Left colon (tissue), 2 donors: ENCODE measurements at regions not wholly inside any gene's neighbourhood (a gene's known extent, or its start where the extent isn't known, plus 50 kb on each side); places are given as distances from the start of the nearest gene placed in this dataset.
"Not testable (repeated sequence)": the region's sequence is repeated elsewhere in the genome, so short reads cannot be mapped to it uniquely, and the experiment has no call there.

Experiments used
- ATAC-seq: fragments of 200-7000 bp; cut with Tn5 transposase; one replicate; pipeline ENCODE4 v1.9.1; 2020; ENCODE audit warnings: mild to moderate bottlenecking, moderate library complexity
- DNase-seq, 2 donors: peaks; one replicate each; pipeline ENCODE4 v3.0.0-alpha.2; 2020
- intact Hi-C, 2 donors: fragments of 100-400 bp; cut with DNase I in 1 of 2; cut with micrococcal nuclease in 1 of 2; formaldehyde crosslinking; loops; one replicate each; pipeline versions ENCODE4 v1.11.2 to v1.14.0; 2022; cut with DNase I, micrococcal nuclease
- donor health status: DM: no; HTN: no; CAD: no.
- donor health status: DM: yes; HTN: yes; CAD: no.

- intact Hi-C loops, ATAC-seq, DNase-seq: not testable (repeated sequence)
Measured at GRCh38 chr21:6539688-6540087, 3981.7 kb upstream of the TPTE start.

- DNase-seq, intact Hi-C loops, ATAC-seq: not testable (repeated sequence)
Measured at GRCh38 chr21:6541036-6541435, 3980.3 kb upstream of the TPTE start.

GRCh38 chr21:6545288-6545687 is 3976.1 kb upstream of the TPTE start:
- ATAC-seq, intact Hi-C loops: not testable (repeated sequence)

DNA sequence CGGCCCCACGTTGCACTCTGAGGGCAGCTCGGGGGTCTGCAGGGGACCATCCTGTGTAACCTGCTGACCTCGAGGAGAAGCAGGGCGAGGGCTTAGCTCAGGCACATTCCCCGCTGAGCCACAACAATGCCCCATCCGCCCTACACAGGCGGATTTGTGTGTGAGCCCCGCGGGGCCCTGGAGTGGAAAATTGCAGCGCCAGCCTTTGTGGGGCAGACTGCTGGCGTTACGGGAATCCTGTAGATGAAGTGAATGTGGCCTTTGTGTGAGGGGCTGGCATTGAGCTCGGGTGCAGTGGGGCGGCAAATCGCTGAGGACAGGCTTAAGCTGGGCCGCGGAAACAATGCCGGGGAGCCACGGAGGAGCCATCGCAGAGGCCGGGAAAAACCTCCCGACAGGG is 3970.3 kb upstream of the TPTE start:
- DNase-seq, ATAC-seq, intact Hi-C loops: not testable (repeated sequence)

More at GRCh38 chr21:6545288-6545687, 3976.1 kb upstream of the TPTE start:
- not testable (repeated sequence) for DNase-seq

DNA sequence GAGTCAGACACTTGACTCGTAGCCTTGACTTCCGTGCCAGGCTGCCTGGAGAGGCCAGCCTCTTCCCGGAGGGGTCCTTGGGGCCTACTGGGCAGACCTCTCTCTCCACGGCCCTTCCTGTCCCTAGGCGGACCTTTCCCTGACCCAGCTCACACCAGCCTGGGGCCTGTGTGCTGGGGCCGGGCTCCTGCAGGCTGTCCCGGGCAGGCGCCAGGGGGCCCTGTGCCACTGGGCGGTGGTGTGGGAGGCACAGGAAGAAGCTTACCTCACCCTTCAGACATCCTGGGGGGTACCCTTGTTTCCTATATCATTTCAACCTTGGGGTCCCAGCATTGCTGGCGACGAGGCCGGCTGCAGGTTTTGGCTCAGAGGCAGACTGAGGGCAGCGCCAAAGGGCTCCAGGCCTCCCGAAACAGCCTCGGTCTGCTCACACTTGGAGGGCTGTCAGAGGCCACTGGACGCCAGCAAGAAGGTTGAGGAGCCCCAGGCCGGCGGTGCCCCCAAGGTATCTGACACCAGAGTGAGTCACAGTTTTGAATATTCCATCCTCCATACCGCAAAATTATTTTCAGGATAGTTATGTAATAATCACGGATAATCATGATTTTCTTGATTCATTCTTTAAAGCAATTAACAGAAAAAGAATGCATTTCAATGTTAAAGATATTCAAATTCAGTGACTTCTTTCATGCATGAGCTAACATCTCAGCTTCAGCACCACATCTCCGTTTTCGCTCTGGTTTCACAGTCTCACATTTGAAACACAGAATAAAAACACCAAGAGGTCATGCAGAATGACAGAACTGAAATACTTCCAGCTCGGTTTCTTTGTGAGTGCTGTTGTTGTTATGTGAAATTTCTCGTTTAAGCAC is 3967.6 kb upstream of the TPTE start:
- intact Hi-C loops, ATAC-seq, DNase-seq: not testable (repeated sequence)

DNA sequence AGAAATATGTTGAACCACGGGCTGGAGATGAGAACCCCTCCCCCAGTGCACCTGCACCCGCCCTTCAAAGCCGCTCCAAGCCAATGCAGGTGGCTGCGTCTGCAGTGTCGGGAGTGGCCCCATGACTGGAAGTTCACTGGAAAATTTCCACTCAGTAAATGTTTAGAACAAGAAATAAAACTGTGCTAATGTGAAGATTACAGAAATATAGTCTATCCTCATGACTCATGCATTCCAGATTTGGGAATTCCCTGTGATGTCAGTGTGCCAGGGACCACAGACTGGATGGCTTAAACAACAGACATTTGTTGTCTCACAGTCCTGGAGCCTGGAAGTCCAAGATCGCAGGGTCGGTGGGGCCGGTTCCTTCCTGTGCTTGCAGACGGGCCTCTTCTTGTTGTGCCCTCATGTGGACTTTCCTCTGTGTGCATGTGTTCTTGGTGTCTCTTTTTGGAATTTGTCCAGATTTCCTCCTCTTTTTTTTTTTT is 3967.0 kb upstream of the TPTE start:
- ATAC-seq, result peak; percentile 53
- intact Hi-C loops, DNase-seq: not testable (repeated sequence)

DNA sequence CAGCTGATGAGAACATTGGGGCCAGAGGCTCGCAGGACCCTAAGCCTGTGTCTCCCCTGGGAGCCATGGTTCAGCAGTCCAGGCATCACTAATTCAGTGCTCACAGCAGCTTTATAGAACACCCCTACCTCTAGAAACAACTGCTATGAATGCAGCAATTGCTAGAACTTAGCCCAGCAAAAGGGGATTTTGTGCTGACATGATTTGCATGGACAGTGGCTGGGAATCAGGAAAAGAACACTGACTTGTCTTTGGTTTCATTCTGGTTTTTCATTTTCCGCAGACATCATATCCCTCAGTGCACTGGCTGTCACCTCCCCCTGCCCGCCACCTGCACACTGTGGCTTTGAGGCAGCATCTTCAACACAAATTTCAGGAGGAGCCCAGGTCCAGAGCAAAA is 3964.9 kb upstream of the TPTE start:
- DNase-seq, intact Hi-C loops, ATAC-seq: not testable (repeated sequence)

GRCh38 chr21:6557415-6557814 is 3964.0 kb upstream of the TPTE start:
- ATAC-seq, intact Hi-C loops, DNase-seq: not testable (repeated sequence)

GRCh38 chr21:6561168-6561567 is 3960.2 kb upstream of the TPTE start:
- ATAC-seq, DNase-seq, intact Hi-C loops: not testable (repeated sequence)

GRCh38 chr21:6561578-6561977 is 3959.8 kb upstream of the TPTE start:
- DNase-seq, ATAC-seq, intact Hi-C loops: not testable (repeated sequence)

- DNase-seq, intact Hi-C loops: not testable (repeated sequence)
- ATAC-seq, result peak; percentile 56
Measured at GRCh38 chr21:6564543-6565166, 3956.7 kb upstream of the TPTE start.

GRCh38 chr21:6565190-6566094 is 3955.9 kb upstream of the TPTE start:
- peak; percentile 60 for ATAC-seq
- intact Hi-C loops, result not testable (repeated sequence)
- DNase-seq, result peak in 1 of 2 donors; percentile 13

GRCh38 chr21:6567542-6567941 is 3953.8 kb upstream of the TPTE start:
- ATAC-seq, intact Hi-C loops: not testable (repeated sequence)
- peak in 1 of 2 donors; percentile 9 for DNase-seq

DNA sequence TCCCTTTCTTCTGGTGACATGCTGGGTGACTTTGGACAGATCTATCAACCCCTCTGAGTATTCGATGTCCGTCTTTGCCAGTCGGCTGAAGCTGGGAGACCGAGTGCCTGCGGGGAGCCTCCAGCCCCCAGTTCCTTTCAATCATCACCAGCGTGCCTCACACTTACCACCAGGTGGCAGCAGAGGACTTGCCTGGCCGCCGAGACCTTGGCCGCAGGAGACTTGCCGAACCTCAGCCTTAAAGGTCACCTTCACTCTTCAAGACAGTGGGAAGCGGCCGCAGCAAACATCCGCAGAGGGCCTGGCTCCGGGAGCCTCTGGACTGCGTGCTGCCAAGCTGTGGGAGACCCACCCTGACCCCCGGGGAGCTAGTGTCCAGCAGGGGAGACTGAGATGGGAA is 3952.2 kb upstream of the TPTE start:
- intact Hi-C loops, DNase-seq: not testable (repeated sequence)
- ATAC-seq, result peak; percentile 73

DNA sequence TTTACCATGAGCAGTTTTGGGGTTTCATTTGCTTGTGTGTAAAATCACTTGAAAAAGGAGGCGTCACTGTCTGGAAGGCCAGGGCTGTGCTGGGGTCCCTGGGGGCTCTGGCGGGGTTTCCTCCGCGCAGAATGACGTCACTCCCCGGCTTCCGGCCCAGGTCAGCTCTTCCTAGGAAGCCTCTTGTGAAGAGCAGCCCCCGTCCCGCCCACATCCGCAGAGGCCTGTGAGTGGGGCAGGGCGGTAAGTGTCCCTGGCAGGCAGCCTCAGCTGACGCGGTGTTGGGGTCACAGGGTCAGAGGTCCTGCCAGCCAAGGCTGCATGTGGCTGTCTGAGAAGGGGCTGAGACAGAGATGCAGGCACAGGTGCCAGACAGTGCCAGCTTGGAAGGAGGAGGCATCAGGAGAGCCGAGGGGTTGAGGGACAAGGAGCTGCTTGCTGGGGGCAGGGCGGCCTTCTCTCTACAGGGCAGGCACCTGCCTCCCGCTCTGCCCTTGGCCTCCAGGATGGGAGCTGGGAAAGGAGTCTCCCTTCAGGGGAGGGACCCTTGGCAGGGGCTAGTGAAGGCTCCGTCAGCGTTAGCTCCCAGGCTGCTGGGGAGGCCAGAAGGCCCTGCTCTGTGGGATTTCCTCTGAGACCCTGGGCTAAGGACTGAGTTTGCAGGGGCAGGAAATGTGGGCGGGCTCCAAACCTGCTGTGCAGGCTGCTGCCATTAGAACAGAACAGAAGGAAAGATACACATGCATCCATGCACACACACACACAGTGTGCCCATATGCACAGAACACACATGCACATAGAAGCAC is 3951.6 kb upstream of the TPTE start:
- intact Hi-C loops, DNase-seq: not testable (repeated sequence)
- peak; percentile 41 for ATAC-seq

DNA sequence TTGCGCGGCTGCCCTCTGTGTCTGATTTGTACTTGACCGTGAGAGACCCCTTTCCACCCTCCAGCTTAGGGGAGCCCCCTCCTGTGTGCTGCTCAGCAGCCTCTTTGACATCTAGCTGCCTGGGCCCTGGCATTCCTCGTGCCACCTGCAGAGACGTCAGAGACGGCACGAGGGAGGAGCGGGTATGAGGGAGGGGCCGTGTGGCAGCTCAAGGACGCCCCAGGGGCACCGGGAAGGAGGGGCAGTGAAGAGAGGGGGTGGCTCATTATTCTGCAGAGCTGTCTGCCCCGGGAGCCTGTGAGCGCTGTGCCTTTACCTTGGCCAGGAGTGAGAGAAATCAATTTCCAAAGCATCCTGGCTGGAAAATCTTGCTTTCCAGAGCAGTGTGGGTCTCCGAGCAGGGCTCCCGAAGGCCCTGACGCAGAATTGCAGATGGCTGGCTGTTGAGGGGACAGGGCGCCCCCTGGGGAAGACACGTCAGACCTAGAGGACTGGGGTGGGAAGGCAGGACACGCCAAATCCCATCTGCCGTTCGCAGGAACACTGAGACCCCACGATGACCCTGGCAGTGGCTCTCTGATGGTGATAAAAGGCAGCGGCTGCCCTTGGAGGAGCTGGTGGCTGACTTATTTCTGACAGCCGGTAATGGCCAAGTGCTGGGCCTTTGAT is 3950.5 kb upstream of the TPTE start:
- intact Hi-C loops, ATAC-seq, DNase-seq: not testable (repeated sequence)

DNA sequence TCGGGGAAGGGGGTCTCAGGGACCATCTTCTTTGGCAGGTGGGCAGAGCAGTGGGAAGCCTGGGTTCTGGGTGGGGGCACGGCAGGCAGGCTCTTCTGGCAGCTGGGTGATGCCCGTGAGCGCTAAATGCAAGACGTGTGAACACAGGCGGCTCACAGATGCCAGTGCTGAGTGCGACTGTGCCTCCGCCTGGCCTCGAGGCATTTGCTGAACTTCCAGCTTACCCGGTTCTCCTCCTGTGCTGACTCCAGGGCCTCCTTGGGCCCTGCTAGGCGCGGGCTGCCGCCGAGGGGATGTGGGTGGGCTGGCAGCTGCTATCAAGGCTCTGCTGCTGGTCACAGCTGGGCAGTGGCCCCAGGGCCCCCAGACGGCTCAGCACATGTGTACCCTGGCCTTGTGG is 3947.8 kb upstream of the TPTE start:
- ATAC-seq, DNase-seq, intact Hi-C loops: not testable (repeated sequence)
